Panc1 (cell line): ENCODE measurements at regions not wholly inside any gene's neighbourhood (a gene's known extent, or its start where the extent isn't known, plus 50 kb on each side); places are given as distances from the start of the nearest gene placed in this dataset.
"Not testable (repeated sequence)": the region's sequence is repeated elsewhere in the genome, so short reads cannot be mapped to it uniquely, and the experiment has no call there.

Experiments
- ATAC-seq: fragments of 200-7000 bp; cut with Tn5 transposase; 2 replicates; pipeline ENCODE4 v1.9.1; 2020; ENCODE audit warnings: mild to moderate bottlenecking, moderate library complexity
- BruUV-seq: library from RNA; stranded (reverse); fragments of 400-500 nt; replicated peaks from 2 replicates; lab custom pipeline; 2021; lab: Mats Ljungman, UMichigan
- CTCF ChIA-PET: fragments of 300-600 bp; sonication (Branson Sonifier 250); formaldehyde crosslinking; loops from one replicate; lab custom pipeline; 2022; ENCODE audit warnings: antibody characterized with exemption; lab: Charles Lee
- POLR2A ChIA-PET: fragments of 300-600 bp; sonication (Branson Sonifier 250); formaldehyde crosslinking; loops from one replicate; lab custom pipeline; 2022; ENCODE audit warnings: antibody characterized with exemption; lab: Charles Lee
- DNase-seq: peaks from one replicate; pipeline ENCODE4 v3.0.0-alpha.2; 2010; ENCODE audit warnings: low read depth, low spot score
- H3K27ac ChIP-seq: 2 replicates; pipeline ENCODE4 v1.5.1; 2011; ENCODE audit warnings: mild to moderate bottlenecking, low read length, inconsistent platforms
- H3K27me3 ChIP-seq: fragments of 200-500 bp; sonication (Bioruptor generic); 2 replicates; pipeline ENCODE4 v1.6.0; 2014; ENCODE audit warnings: low read length, inconsistent platforms; ENCODE audit not compliant: control insufficient read depth, insufficient read depth
- H3K36me3 ChIP-seq: fragments of 200-500 bp; sonication (Bioruptor generic); 2 replicates; pipeline ENCODE4 v1.5.1; 2014; ENCODE audit warnings: inconsistent platforms, mild to moderate bottlenecking, low read length, moderate library complexity; ENCODE audit not compliant: control insufficient read depth, insufficient read depth
- H3K4me1 ChIP-seq: 2 replicates; pipeline ENCODE4 v1.5.1; 2011; ENCODE audit warnings: inconsistent platforms, mild to moderate bottlenecking, low read length, moderate library complexity; ENCODE audit not compliant: control insufficient read depth, insufficient read depth
- H3K4me3 ChIP-seq, 2 experiments: 2 replicates each; pipeline ENCODE4 v1.5.1; 2011 to 2012; ENCODE audit warnings: low read depth in 2 of 2, low read length in 2 of 2, mild to moderate bottlenecking in 2 of 2, inconsistent platforms in 1 of 2, moderate library complexity in 1 of 2
- H3K9me3 ChIP-seq: fragments of 200-500 bp; sonication (Bioruptor generic); 2 replicates; pipeline ENCODE4 v1.5.1; 2014; ENCODE audit warnings: low read depth, mild to moderate bottlenecking, inconsistent platforms, low read length, moderate library complexity; ENCODE audit not compliant: control insufficient read depth, insufficient read depth
- POLR2AphosphoS5 ChIP-seq: IDR thresholded peaks from 2 replicates; pipeline ENCODE4 v1.6.1; 2012; ENCODE audit warnings: mild to moderate bottlenecking, low read depth, low read length, moderate library complexity
- SIN3A ChIP-seq: IDR thresholded peaks from 2 replicates; pipeline ENCODE4 v1.6.1; 2012; ENCODE audit warnings: low read depth, mild to moderate bottlenecking, low read length, moderate library complexity, borderline replicate concordance; ENCODE audit not compliant: insufficient read depth
- TCF7L2 ChIP-seq: IDR thresholded peaks from 2 replicates; pipeline ENCODE4 v1.6.1; 2011; ENCODE audit warnings: mild to moderate bottlenecking, low read depth, low read length, inconsistent platforms
- in situ Hi-C: cut with HindIII; loops from 2 replicates; pipeline ENCODE4 v1.10.0; 2016; ENCODE audit warnings: low sequenced_read_pairs, low pct_unique_long_range_greater_than_20kb
- intact Hi-C: fragments of 100-400 bp; cut with micrococcal nuclease; formaldehyde crosslinking; loops from one replicate; pipeline ENCODE4 v1.10.0; 2022; ENCODE audit not compliant: unreplicated experiment
- TF ChIP-seq, protein P1 (sequence below): fragments of 450-650 bp; IDR thresholded peaks from 2 replicates; pipeline ENCODE4 v1.5.1; 2017; ENCODE audit warnings: mild to moderate bottlenecking
- TF ChIP-seq, protein P2 (sequence below), 2 experiments: IDR thresholded peaks; 2 replicates each; pipeline ENCODE4 v1.6.1; 2011 to 2012; ENCODE audit warnings: low read depth in 2 of 2, control low read depth in 1 of 2, low read length in 1 of 2, mild to moderate bottlenecking in 1 of 2, moderate library complexity in 1 of 2; ENCODE audit not compliant: insufficient read depth in 1 of 2

- ChIA-PET POLR2A (no interaction called here), CTCF (no interaction called here)
- no peak for TF ChIP-seq SIN3A
- no peak for TF ChIP-seq TCF7L2
- no peak for TF ChIP-seq POLR2AphosphoS5
- no TSS peak for BruUV-seq
- intact Hi-C loops (no loop called here), in situ Hi-C loops (no loop called here)
- no peak overlapping the region for H3K4me3 ChIP-seq
- no peak for ATAC-seq
- DNase-seq: no peak
- no peaks in the 10 kb centered on the region for H3K9me3 ChIP-seq
- H3K4me1 ChIP-seq: no peaks in the 10 kb centered on the region
- no peaks in the 10 kb centered on the region for H3K36me3 ChIP-seq
- no peaks in the 10 kb centered on the region for H3K27me3 ChIP-seq
- H3K27ac ChIP-seq: no peak overlapping the region
Observed at GRCh38 chr9:73294336-73294735, 142.7 kb downstream of the ANXA1 start.

DNA sequence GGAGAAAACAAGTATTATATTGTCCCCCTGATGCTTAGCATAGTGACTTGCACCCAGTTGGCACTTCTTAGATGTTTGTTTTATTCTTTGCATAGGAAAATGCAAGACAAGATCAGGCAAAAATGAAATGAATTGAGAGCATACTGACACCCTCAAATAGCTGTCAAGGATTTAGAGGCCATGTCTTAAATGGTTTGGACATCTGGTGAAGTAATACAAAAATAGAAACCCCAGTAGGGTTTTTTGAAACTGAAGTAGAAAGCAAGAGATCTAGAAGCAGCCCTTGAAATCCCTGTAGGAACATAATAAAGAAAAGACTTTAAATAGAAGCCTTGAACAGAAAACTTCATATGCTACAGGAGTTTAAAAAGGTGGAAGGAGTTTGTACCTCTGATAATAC, 174.3 kb downstream of the ANXA1 start:
- no peak overlapping the region for H3K4me3 ChIP-seq
- H3K27ac ChIP-seq: no peak overlapping the region
- BruUV-seq: no TSS peak
- in situ Hi-C loops: no loop called here
- DNase-seq (no peak), ATAC-seq (no peak)
- H3K27me3 ChIP-seq: no peaks in the 10 kb centered on the region
- intact Hi-C loops: no loop called here
- ChIA-PET CTCF (no interaction called here), POLR2A (no interaction called here)
- no peaks in the 10 kb centered on the region for H3K4me1 ChIP-seq
- H3K36me3 ChIP-seq: no peaks in the 10 kb centered on the region
- no peaks in the 10 kb centered on the region for H3K9me3 ChIP-seq
- TF ChIP-seq POLR2AphosphoS5: no peak
- TF ChIP-seq, protein P1, sequence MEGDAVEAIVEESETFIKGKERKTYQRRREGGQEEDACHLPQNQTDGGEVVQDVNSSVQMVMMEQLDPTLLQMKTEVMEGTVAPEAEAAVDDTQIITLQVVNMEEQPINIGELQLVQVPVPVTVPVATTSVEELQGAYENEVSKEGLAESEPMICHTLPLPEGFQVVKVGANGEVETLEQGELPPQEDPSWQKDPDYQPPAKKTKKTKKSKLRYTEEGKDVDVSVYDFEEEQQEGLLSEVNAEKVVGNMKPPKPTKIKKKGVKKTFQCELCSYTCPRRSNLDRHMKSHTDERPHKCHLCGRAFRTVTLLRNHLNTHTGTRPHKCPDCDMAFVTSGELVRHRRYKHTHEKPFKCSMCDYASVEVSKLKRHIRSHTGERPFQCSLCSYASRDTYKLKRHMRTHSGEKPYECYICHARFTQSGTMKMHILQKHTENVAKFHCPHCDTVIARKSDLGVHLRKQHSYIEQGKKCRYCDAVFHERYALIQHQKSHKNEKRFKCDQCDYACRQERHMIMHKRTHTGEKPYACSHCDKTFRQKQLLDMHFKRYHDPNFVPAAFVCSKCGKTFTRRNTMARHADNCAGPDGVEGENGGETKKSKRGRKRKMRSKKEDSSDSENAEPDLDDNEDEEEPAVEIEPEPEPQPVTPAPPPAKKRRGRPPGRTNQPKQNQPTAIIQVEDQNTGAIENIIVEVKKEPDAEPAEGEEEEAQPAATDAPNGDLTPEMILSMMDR: no peak
- no peak for TF ChIP-seq TCF7L2
- no peak for TF ChIP-seq SIN3A

DNA sequence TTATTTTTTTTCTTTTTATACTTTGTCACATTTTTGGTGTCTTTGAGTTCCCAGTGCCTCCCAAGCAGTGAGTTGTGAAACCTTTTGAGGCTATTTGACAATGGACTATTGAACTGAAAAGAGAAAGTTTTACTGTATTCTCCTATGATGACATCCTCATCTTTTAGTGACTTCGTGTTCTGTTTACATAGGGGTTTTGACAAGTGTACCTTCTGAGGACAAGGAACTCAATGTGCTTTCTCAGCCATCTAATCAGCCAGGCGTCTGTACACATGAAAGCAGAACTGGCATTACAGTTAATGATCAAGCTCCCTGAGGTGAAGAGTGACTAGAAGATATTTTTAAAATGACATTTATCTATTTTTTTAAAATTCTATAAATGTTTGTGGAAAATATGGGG, 175.5 kb downstream of the ANXA1 start:
- DNase-seq (no peak), ATAC-seq (no peak)
- H3K4me1 ChIP-seq: no peaks in the 10 kb centered on the region
- POLR2A ChIA-PET: no interaction called here
- no peak overlapping the region for H3K4me3 ChIP-seq
- TF ChIP-seq, protein P2, sequence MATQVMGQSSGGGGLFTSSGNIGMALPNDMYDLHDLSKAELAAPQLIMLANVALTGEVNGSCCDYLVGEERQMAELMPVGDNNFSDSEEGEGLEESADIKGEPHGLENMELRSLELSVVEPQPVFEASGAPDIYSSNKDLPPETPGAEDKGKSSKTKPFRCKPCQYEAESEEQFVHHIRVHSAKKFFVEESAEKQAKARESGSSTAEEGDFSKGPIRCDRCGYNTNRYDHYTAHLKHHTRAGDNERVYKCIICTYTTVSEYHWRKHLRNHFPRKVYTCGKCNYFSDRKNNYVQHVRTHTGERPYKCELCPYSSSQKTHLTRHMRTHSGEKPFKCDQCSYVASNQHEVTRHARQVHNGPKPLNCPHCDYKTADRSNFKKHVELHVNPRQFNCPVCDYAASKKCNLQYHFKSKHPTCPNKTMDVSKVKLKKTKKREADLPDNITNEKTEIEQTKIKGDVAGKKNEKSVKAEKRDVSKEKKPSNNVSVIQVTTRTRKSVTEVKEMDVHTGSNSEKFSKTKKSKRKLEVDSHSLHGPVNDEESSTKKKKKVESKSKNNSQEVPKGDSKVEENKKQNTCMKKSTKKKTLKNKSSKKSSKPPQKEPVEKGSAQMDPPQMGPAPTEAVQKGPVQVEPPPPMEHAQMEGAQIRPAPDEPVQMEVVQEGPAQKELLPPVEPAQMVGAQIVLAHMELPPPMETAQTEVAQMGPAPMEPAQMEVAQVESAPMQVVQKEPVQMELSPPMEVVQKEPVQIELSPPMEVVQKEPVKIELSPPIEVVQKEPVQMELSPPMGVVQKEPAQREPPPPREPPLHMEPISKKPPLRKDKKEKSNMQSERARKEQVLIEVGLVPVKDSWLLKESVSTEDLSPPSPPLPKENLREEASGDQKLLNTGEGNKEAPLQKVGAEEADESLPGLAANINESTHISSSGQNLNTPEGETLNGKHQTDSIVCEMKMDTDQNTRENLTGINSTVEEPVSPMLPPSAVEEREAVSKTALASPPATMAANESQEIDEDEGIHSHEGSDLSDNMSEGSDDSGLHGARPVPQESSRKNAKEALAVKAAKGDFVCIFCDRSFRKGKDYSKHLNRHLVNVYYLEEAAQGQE (IDR thresholded peaks at IDR 0.05; ENCODE audit: insufficient read depth in 1 of 2, low read depth in 2 of 2, low read length in 1 of 2): no peak
- TF ChIP-seq SIN3A (no peak), POLR2AphosphoS5 (no peak), TCF7L2 (no peak)
- TF ChIP-seq, protein P1: no peak
- H3K27ac ChIP-seq: no peak overlapping the region
- in situ Hi-C loops: no loop called here
- H3K27me3 ChIP-seq: no peaks in the 10 kb centered on the region
- intact Hi-C loops: no loop called here
- BruUV-seq: no TSS peak
- CTCF ChIA-PET: no interaction called here
- no peaks in the 10 kb centered on the region for H3K9me3 ChIP-seq
- H3K36me3 ChIP-seq: no peaks in the 10 kb centered on the region

- H3K4me1 ChIP-seq, H3K4me3 ChIP-seq, H3K27me3 ChIP-seq, BruUV-seq, H3K9me3 ChIP-seq, CTCF ChIA-PET, H3K36me3 ChIP-seq, H3K27ac ChIP-seq, in situ Hi-C loops, POLR2A ChIA-PET, intact Hi-C loops, DNase-seq, ATAC-seq: not testable (repeated sequence)
Observed at GRCh38 chr9:73337182-73337581, 185.5 kb downstream of the ANXA1 start.
